ENCODE measurements at regions not wholly inside any gene's neighbourhood (a gene's known extent, or its start where the extent isn't known, plus 50 kb on each side); places are given as distances from the start of the nearest gene placed in this dataset.

GRCh38 chr6:1111361-1111760 lies 200.5 kb upstream of the FOXQ1 start:
- no peak for DNase-seq (ENCODE audit: insufficient read length, low spot score)
- TF ChIP-seq CTCF (IDR thresholded peaks at IDR 0.05; ENCODE audit: insufficient read depth, missing control alignments), result no peak
- no peak for FAIRE-seq

- DNase-seq (ENCODE audit: insufficient read length, low spot score) (no peak), FAIRE-seq (no peak)
- no peak for TF ChIP-seq CTCF (IDR thresholded peaks at IDR 0.05; ENCODE audit: insufficient read depth, missing control alignments)
These were observed 201.0 kb upstream of the FOXQ1 start for GRCh38 chr6:1110941-1111349.

GRCh38 chr6:1110164-1110563 lies 201.7 kb upstream of the FOXQ1 start:
- DNase-seq (ENCODE audit: insufficient read length, low spot score), result peak; percentile 40
- TF ChIP-seq CTCF (IDR thresholded peaks at IDR 0.05; ENCODE audit: insufficient read depth, missing control alignments), result peak; percentile 35
- FAIRE-seq, result peak; percentile 60

GRCh38 chr6:1109134-1109533 lies 202.8 kb upstream of the FOXQ1 start:
- DNase-seq (ENCODE audit: insufficient read length, low spot score), result no peak
- no peak for TF ChIP-seq CTCF (IDR thresholded peaks at IDR 0.05; ENCODE audit: insufficient read depth, missing control alignments)
- no peak for FAIRE-seq

GRCh38 chr6:1108198-1108597 lies 203.7 kb upstream of the FOXQ1 start:
- no peak for TF ChIP-seq CTCF (IDR thresholded peaks at IDR 0.05; ENCODE audit: insufficient read depth, missing control alignments)
- FAIRE-seq (no peak), DNase-seq (ENCODE audit: insufficient read length, low spot score) (no peak)

GRCh38 chr6:1107578-1107977 lies 204.3 kb upstream of the FOXQ1 start:
- FAIRE-seq (no peak), DNase-seq (ENCODE audit: insufficient read length, low spot score) (no peak)
- TF ChIP-seq CTCF (IDR thresholded peaks at IDR 0.05; ENCODE audit: insufficient read depth, missing control alignments), result no peak

- DNase-seq (ENCODE audit: insufficient read length, low spot score) (no peak), FAIRE-seq (no peak)
- TF ChIP-seq CTCF (IDR thresholded peaks at IDR 0.05; ENCODE audit: insufficient read depth, missing control alignments), result no peak
These were observed 206.0 kb upstream of the FOXQ1 start for GRCh38 chr6:1105833-1106400.
